Loucy (cell line): ENCODE measurements at regions not wholly inside any gene's neighbourhood (a gene's known extent, or its start where the extent isn't known, plus 50 kb on each side); places are given as distances from the start of the nearest gene placed in this dataset.

Experiments
- CTCF ChIP-seq: fragments of 200-600 bp; sonication (generic); conservative IDR thresholded peaks from 2 replicates; pipeline ENCODE4 v1.5.1; 2014; ENCODE audit warnings: mild to moderate bottlenecking, antibody characterized with exemption, low read length
- EZH2phosphoT487 ChIP-seq: fragments of 200-600 bp; IDR thresholded peaks from 2 replicates; pipeline ENCODE4 v1.6.1; 2018; ENCODE audit warnings: antibody characterized with exemption, mild to moderate bottlenecking, moderate library complexity, borderline replicate concordance

GRCh38 chr12:92619730-92620684 lies 82.8 kb upstream of the PLEKHG7 start:
- no peak for TF ChIP-seq CTCF
- TF ChIP-seq EZH2phosphoT487, result no peak
